Fibroblast of lung (primary cell): ENCODE measurements at regions not wholly inside any gene's neighbourhood (a gene's known extent, or its start where the extent isn't known, plus 50 kb on each side); places are given as distances from the start of the nearest gene placed in this dataset.

Experiments used
- DNase-seq, 2 donors: peaks; one replicate each; pipeline versions ENCODE4 v3.0.0 to v3.0.0-alpha.2; 2010; ENCODE audit warnings: low read depth in 2 of 2
- H2AFZ ChIP-seq: 2 replicates; pipeline ENCODE4 v1.5.1; 2012; ENCODE audit warnings: low read length, control low read depth, inconsistent platforms
- H3K27ac ChIP-seq: 2 replicates; pipeline ENCODE4 v1.5.1; 2011; ENCODE audit warnings: low read length, control low read depth; ENCODE audit not compliant: insufficient read depth
- H3K27me3 ChIP-seq: 2 replicates; pipeline ENCODE4 v1.5.1; 2011; ENCODE audit warnings: mild to moderate bottlenecking, low read length; ENCODE audit not compliant: control insufficient read depth, insufficient read depth
- H3K36me3 ChIP-seq: 2 replicates; pipeline ENCODE4 v1.5.1; 2011; ENCODE audit warnings: low read length; ENCODE audit not compliant: control insufficient read depth, insufficient read depth
- H3K4me1 ChIP-seq: 2 replicates; pipeline ENCODE4 v1.5.1; 2011; ENCODE audit warnings: low read length; ENCODE audit not compliant: control insufficient read depth, insufficient read depth; ENCODE audit errors: extremely low read depth
- H3K4me2 ChIP-seq: 2 replicates; pipeline ENCODE4 v1.5.1; 2011; ENCODE audit warnings: low read length, control low read depth; ENCODE audit not compliant: insufficient read depth; ENCODE audit errors: extremely low read depth
- H3K4me3 ChIP-seq, 4 experiments: fragments of 200-600 bp in 1 of 4; sonication (generic) in 1 of 4; replicated peaks in 1 of 4; 2 replicates each; pipeline ENCODE4 v1.5.1; 2011 to 2016; ENCODE audit warnings: low read length in 4 of 4, low read depth in 3 of 4, mild to moderate bottlenecking in 3 of 4, control low read depth in 2 of 4, inconsistent platforms in 1 of 4, mixed read lengths in 1 of 4; ENCODE audit not compliant: insufficient read depth in 1 of 4; ENCODE audit errors: control extremely low read depth in 1 of 4
- H3K79me2 ChIP-seq: 2 replicates; pipeline ENCODE4 v1.5.1; 2012; ENCODE audit warnings: mild to moderate bottlenecking, low read length, inconsistent platforms; ENCODE audit not compliant: control insufficient read depth, insufficient read depth
- H3K9ac ChIP-seq: 2 replicates; pipeline ENCODE4 v1.5.1; 2011; ENCODE audit warnings: mild to moderate bottlenecking, low read length, control low read depth; ENCODE audit not compliant: insufficient read depth
- H3K9me3 ChIP-seq: 2 replicates; pipeline ENCODE4 v1.5.1; 2012; ENCODE audit warnings: low read depth, low read length; ENCODE audit not compliant: control insufficient read depth, insufficient read depth
- H4K20me1 ChIP-seq: 2 replicates; pipeline ENCODE4 v1.5.1; 2011; ENCODE audit warnings: low read length; ENCODE audit not compliant: control insufficient read depth, insufficient read depth; ENCODE audit errors: extremely low read depth
- EZH2 ChIP-seq: IDR thresholded peaks from 2 replicates; pipeline ENCODE4 v1.5.1; 2012; ENCODE audit warnings: low read length, control low read depth, mild to moderate bottlenecking; ENCODE audit errors: missing control alignments
- TF ChIP-seq, protein P1 (sequence below), 2 donors: IDR thresholded peaks in 1 of 2; conservative IDR thresholded peaks in 1 of 2; 1 replicate in 1 of 2; 2 replicates in 1 of 2; pipeline ENCODE4 v1.5.1; 2011 to 2012; ENCODE audit warnings: low read length in 2 of 2, control low read depth in 1 of 2, inconsistent platforms in 1 of 2, low read depth in 1 of 2, mild to moderate bottlenecking in 1 of 2

DNA sequence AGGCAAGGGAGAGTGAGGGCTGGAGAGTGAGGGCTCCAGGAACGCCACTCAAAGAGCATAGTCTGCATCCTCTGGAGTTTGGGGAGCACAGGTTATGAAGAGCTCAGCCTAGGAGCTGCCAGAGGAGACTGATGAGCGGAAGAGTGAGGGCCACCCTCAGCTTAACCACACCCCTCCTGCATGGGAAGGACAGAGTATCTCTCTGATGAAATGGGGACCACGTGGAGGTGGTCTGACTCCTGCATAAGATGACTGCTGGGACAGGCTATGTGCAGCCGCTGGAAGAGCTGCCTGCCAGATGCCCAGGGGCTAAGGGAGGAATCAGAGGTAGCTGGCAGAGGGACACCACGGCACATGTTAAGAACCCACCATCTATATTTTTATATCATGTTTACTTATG, 162.9 kb upstream of the POU2AF2 start:
- no peaks in the 10 kb centered on the region for H3K9me3 ChIP-seq
- no peaks in the 10 kb centered on the region for H3K79me2 ChIP-seq
- H3K27me3 ChIP-seq = no peaks in the 10 kb centered on the region
- no peaks in the 10 kb centered on the region for H4K20me1 ChIP-seq
- TF ChIP-seq EZH2 = no peak
- TF ChIP-seq, protein P1, sequence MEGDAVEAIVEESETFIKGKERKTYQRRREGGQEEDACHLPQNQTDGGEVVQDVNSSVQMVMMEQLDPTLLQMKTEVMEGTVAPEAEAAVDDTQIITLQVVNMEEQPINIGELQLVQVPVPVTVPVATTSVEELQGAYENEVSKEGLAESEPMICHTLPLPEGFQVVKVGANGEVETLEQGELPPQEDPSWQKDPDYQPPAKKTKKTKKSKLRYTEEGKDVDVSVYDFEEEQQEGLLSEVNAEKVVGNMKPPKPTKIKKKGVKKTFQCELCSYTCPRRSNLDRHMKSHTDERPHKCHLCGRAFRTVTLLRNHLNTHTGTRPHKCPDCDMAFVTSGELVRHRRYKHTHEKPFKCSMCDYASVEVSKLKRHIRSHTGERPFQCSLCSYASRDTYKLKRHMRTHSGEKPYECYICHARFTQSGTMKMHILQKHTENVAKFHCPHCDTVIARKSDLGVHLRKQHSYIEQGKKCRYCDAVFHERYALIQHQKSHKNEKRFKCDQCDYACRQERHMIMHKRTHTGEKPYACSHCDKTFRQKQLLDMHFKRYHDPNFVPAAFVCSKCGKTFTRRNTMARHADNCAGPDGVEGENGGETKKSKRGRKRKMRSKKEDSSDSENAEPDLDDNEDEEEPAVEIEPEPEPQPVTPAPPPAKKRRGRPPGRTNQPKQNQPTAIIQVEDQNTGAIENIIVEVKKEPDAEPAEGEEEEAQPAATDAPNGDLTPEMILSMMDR (conservative IDR thresholded peaks at IDR 0.05 in 1 of 2, IDR thresholded peaks at IDR 0.05 in 1 of 2; ENCODE audit: low read depth in 1 of 2, low read length in 2 of 2) = no peak
- H3K9ac ChIP-seq = no peak overlapping the region
- no peak for DNase-seq
- H3K36me3 ChIP-seq = no peaks in the 10 kb centered on the region
- H3K27ac ChIP-seq = no peak overlapping the region
- H3K4me2 ChIP-seq = no peak overlapping the region
- H3K4me3 ChIP-seq = no peak overlapping the region
- H2AFZ ChIP-seq = no peak overlapping the region
- H3K4me1 ChIP-seq = no peaks in the 10 kb centered on the region

DNA sequence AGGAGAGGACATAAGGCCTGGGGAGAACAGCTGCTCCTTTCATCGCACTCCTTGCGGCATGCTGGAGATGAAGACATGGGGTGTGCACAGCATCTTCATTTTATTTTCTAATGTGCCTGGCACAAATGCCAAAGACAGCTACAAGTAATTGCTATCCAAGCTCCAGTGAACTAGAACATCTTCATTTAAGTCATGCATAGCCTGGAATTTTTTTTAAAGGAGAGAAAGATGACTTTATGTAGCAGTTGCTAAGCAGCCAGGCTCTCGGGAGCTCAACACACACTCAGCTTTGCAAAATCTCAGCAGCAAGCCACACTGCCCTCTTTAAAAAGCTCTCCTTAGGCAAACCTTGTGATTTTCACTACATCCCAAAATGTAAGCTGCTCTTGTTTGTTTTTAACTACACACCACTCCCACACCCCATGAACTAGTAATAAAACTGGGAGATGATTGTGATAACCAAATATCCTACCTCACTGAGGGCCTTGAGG, 164.5 kb upstream of the POU2AF2 start:
- no peaks in the 10 kb centered on the region for H3K9me3 ChIP-seq
- no peaks in the 10 kb centered on the region for H3K27me3 ChIP-seq
- no peak overlapping the region for H2AFZ ChIP-seq
- TF ChIP-seq, protein P1 (conservative IDR thresholded peaks at IDR 0.05 in 1 of 2, IDR thresholded peaks at IDR 0.05 in 1 of 2; ENCODE audit: low read depth in 1 of 2, low read length in 2 of 2) = no peak
- no peak for TF ChIP-seq EZH2
- no peaks in the 10 kb centered on the region for H4K20me1 ChIP-seq
- H3K9ac ChIP-seq = no peak overlapping the region
- H3K4me2 ChIP-seq = no peak overlapping the region
- H3K79me2 ChIP-seq = no peaks in the 10 kb centered on the region
- H3K27ac ChIP-seq = no peak overlapping the region
- no peaks in the 10 kb centered on the region for H3K36me3 ChIP-seq
- DNase-seq = no peak
- no peak overlapping the region for H3K4me3 ChIP-seq
- no peaks in the 10 kb centered on the region for H3K4me1 ChIP-seq

DNA sequence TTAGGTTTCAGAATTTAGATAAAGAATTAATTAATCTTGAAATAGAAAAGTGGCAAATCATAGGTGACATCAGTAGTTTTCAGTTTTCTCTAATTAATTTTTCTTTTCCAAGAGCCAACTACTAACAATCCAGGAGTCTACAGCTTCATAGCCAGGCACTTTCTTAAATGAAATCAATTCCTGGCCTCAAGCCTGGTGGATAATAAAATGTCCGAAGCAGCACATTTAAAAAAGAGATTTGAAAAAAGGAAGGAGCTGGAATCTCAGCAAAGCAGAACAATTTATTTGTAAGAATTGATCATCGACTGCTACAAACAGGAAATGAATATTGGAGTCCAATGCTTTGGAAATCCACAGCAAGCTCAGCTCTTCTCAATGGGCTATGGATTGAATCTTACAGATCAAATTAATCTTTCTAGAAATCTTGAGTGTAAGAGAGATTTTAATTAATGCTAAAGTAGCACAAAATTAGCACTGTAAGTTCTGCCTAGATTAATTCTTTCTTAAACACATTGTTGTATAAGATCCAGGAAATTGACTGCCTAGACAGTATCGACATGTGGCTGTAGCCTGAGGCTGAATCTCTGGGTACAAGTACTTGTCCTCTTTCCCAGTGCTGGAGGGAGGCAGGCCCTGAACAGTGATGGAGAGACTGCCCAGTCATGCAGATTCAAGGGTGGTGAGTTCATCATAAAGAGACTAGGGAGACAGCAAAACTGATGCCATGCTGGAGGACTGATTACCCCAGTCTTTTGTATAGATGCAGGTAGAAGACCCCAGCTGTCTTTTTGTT, 167.8 kb upstream of the POU2AF2 start:
- no peaks in the 10 kb centered on the region for H3K27me3 ChIP-seq
- no peak overlapping the region for H3K27ac ChIP-seq
- no peak overlapping the region for H3K9ac ChIP-seq
- no peaks in the 10 kb centered on the region for H3K9me3 ChIP-seq
- no peak overlapping the region for H2AFZ ChIP-seq
- H3K79me2 ChIP-seq = no peaks in the 10 kb centered on the region
- TF ChIP-seq EZH2 = no peak
- TF ChIP-seq, protein P1 (conservative IDR thresholded peaks at IDR 0.05 in 1 of 2, IDR thresholded peaks at IDR 0.05 in 1 of 2; ENCODE audit: low read depth in 1 of 2, low read length in 2 of 2) = no peak
- H3K4me2 ChIP-seq = no peak overlapping the region
- no peaks in the 10 kb centered on the region for H3K36me3 ChIP-seq
- no peaks in the 10 kb centered on the region for H4K20me1 ChIP-seq
- no peak for DNase-seq
- H3K4me3 ChIP-seq = no peak overlapping the region
- no peaks in the 10 kb centered on the region for H3K4me1 ChIP-seq
